Loucy (cell line): ENCODE measurements at regions not wholly inside any gene's neighbourhood (a gene's known extent, or its start where the extent isn't known, plus 50 kb on each side); places are given as distances from the start of the nearest gene placed in this dataset.

ENCODE experiments used
- EZH2phosphoT487 ChIP-seq: fragments of 200-600 bp; IDR thresholded peaks from 2 replicates; pipeline ENCODE4 v1.6.1; 2018; ENCODE audit warnings: antibody characterized with exemption, mild to moderate bottlenecking, moderate library complexity, borderline replicate concordance
- TF ChIP-seq, protein P1 (sequence below): fragments of 200-600 bp; sonication (generic); conservative IDR thresholded peaks from 2 replicates; pipeline ENCODE4 v1.5.1; 2014; ENCODE audit warnings: mild to moderate bottlenecking, antibody characterized with exemption, low read length

DNA sequence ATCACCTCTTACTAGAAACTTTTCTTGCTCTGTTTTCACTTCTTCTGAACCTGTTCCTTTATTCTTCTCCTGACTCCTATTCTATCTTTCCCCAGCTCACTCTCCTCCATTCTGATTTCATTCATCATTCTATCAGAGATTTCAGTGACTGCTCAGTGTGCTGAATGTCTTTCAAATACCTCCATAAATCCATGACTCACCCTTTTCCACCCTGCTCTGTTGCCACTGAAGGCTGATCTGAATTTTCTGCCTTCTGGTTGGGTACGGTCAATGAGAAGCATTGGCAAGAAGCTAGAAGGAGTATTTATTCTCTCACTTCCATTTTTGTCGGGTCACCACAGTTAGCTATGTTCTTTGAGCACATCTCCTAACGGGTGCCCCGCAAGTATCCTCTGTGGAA lies 265.9 kb downstream of the CBLL2 start:
- TF ChIP-seq, protein P1, sequence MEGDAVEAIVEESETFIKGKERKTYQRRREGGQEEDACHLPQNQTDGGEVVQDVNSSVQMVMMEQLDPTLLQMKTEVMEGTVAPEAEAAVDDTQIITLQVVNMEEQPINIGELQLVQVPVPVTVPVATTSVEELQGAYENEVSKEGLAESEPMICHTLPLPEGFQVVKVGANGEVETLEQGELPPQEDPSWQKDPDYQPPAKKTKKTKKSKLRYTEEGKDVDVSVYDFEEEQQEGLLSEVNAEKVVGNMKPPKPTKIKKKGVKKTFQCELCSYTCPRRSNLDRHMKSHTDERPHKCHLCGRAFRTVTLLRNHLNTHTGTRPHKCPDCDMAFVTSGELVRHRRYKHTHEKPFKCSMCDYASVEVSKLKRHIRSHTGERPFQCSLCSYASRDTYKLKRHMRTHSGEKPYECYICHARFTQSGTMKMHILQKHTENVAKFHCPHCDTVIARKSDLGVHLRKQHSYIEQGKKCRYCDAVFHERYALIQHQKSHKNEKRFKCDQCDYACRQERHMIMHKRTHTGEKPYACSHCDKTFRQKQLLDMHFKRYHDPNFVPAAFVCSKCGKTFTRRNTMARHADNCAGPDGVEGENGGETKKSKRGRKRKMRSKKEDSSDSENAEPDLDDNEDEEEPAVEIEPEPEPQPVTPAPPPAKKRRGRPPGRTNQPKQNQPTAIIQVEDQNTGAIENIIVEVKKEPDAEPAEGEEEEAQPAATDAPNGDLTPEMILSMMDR, result no peak
- TF ChIP-seq EZH2phosphoT487, result no peak
